Vagina (tissue), 2 donors: ENCODE measurements at regions not wholly inside any gene's neighbourhood (a gene's known extent, or its start where the extent isn't known, plus 50 kb on each side); places are given as distances from the start of the nearest gene placed in this dataset.
"Not testable (repeated sequence)": the region's sequence is repeated elsewhere in the genome, so short reads cannot be mapped to it uniquely, and the experiment has no call there.

Source experiments
- CTCF ChIP-seq, 3 experiments: fragments of 450-650 bp in 2 of 3; fragments of 200-600 bp in 1 of 3; sonication (generic) in 1 of 3; IDR thresholded peaks; one replicate each; pipeline ENCODE4 v1.5.1; 2017 to 2019; ENCODE audit warnings: antibody characterized with exemption in 3 of 3, mild to moderate bottlenecking in 2 of 3, moderate library complexity in 2 of 3
- POLR2A ChIP-seq, 2 donors: fragments of 450-650 bp; IDR thresholded peaks; one replicate each; pipeline ENCODE4 v1.6.1; 2017; ENCODE audit warnings: antibody characterized with exemption in 2 of 2, mild to moderate bottlenecking in 2 of 2, moderate library complexity in 2 of 2

DNA sequence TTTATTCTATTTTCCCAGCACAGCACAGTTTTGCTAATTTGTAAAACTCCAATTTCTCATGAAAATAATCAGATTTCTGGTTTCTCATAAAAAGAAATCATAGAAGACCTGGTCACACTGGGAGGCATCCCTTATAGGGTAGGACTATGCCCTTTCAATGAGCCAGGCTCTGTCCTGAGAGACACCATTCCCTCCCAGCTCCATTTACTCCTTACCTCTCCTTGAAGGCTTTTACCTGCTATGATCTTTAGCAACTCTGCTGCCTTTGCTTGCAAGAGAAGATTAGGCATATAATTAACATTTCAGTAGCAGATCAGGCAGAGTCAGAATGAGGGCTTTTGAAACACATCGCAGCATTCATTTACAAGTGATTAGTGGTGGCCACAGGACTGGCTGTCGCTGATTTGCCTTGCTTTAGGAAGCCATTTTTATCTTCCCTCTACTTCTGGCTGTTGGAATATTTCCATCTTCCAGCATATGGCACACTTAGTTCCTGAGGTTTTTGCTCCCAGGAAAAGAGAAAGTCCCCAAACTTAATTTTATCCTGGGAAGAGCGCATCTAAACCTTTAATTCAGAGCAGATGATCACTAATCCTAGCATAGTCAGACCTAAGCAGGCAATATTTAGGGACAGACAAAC, 196.9 kb downstream of the SPATA31A1 start:
- TF ChIP-seq CTCF, POLR2A (IDR thresholded peaks at IDR 0.05): not testable (repeated sequence)
